ENCODE measurements at regions not wholly inside any gene's neighbourhood (a gene's known extent, or its start where the extent isn't known, plus 50 kb on each side); places are given as distances from the start of the nearest gene placed in this dataset.

GRCh38 chr3:67863869-67864268, 209.5 kb upstream of the SUCLG2 start:
- DNase-seq: no peak

- DNase-seq: no peak
Measured at GRCh38 chr3:67860429-67860828, 206.0 kb upstream of the SUCLG2 start.

- DNase-seq: no peak
Measured at GRCh38 chr3:67858492-67858891, 204.1 kb upstream of the SUCLG2 start.

GRCh38 chr3:67856718-67857117, 202.3 kb upstream of the SUCLG2 start:
- no peak for DNase-seq

GRCh38 chr3:67854663-67855062, 200.3 kb upstream of the SUCLG2 start:
- no peak for DNase-seq

- DNase-seq: no peak
Measured at GRCh38 chr3:67853520-67853919, 199.1 kb upstream of the SUCLG2 start.

GRCh38 chr3:67848299-67848698, 193.9 kb upstream of the SUCLG2 start:
- DNase-seq: no peak

- DNase-seq: no peak
Measured at GRCh38 chr3:67846166-67846565, 191.8 kb upstream of the SUCLG2 start.

GRCh38 chr3:67832817-67833216, 178.4 kb upstream of the SUCLG2 start:
- DNase-seq: no peak

- no peak for DNase-seq
Measured at GRCh38 chr3:67831262-67831661, 176.8 kb upstream of the SUCLG2 start.

GRCh38 chr3:67828486-67829010, 174.1 kb upstream of the SUCLG2 start:
- DNase-seq: no peak

- DNase-seq: no peak
Measured at GRCh38 chr3:67821135-67821534, 166.7 kb upstream of the SUCLG2 start.

GRCh38 chr3:67819447-67819846, 165.0 kb upstream of the SUCLG2 start:
- DNase-seq: peak in 1 of 2 donors; percentile 17

- DNase-seq: no peak
Measured at GRCh38 chr3:67809370-67809935, 155.0 kb upstream of the SUCLG2 start.

GRCh38 chr3:67808906-67809305, 154.5 kb upstream of the SUCLG2 start:
- DNase-seq: no peak

- DNase-seq: no peak
Measured at GRCh38 chr3:67804578-67804977, 150.2 kb upstream of the SUCLG2 start.

- no peak for DNase-seq
Measured at GRCh38 chr3:67804089-67804488, 149.7 kb upstream of the SUCLG2 start.

- DNase-seq: no peak
Measured at GRCh38 chr3:67798412-67798811, 144.0 kb upstream of the SUCLG2 start.

- DNase-seq: no peak
Measured at GRCh38 chr3:67791620-67792019, 137.2 kb upstream of the SUCLG2 start.

GRCh38 chr3:67790043-67790442, 135.6 kb upstream of the SUCLG2 start:
- DNase-seq: peak; percentile 54 to 72

- DNase-seq: no peak
Measured at GRCh38 chr3:67788396-67788795, 134.0 kb upstream of the SUCLG2 start.

GRCh38 chr3:67783281-67784250, 129.2 kb upstream of the SUCLG2 start:
- DNase-seq: no peak

GRCh38 chr3:67781871-67782270, 127.5 kb upstream of the SUCLG2 start:
- DNase-seq: no peak

GRCh38 chr3:67781218-67781617, 126.8 kb upstream of the SUCLG2 start:
- no peak for DNase-seq
